HEK293T (cell line): ENCODE measurements at regions not wholly inside any gene's neighbourhood (a gene's known extent, or its start where the extent isn't known, plus 50 kb on each side); places are given as distances from the start of the nearest gene placed in this dataset.

Experiments used
- CTCF ChIA-PET: fragments of 350-600 bp; formaldehyde crosslinking; extraction: SDS; loops from one replicate; lab custom pipeline; 2021; ENCODE audit warnings: antibody characterized with exemption, inconsistent platforms; lab: Yijun Ruan, JAX
- POLR2A ChIA-PET: fragments of 350-600 bp; formaldehyde crosslinking; extraction: SDS; loops from one replicate; lab custom pipeline; 2020; ENCODE audit warnings: antibody characterized with exemption, inconsistent platforms; lab: Yijun Ruan, JAX
- DNase-seq: peaks from one replicate; pipeline ENCODE4 v3.0.0; 2012; ENCODE audit warnings: mixed read lengths; ENCODE audit errors: extremely low spot score
- ARNT ChIP-seq: fragments of 450-650 bp; IDR thresholded peaks from 2 replicates; pipeline ENCODE4 v1.6.1; 2017; ENCODE audit warnings: mild to moderate bottlenecking
- BHLHE40 ChIP-seq: fragments of 450-650 bp; IDR thresholded peaks from 2 replicates; pipeline ENCODE4 v1.6.1; 2016; ENCODE audit warnings: mild to moderate bottlenecking, moderate library complexity, borderline replicate concordance
- CTBP1 ChIP-seq: fragments of 450-650 bp; IDR thresholded peaks from 2 replicates; pipeline ENCODE4 v1.6.1; 2016; ENCODE audit warnings: borderline replicate concordance
- ELF4 ChIP-seq: fragments of 450-650 bp; IDR thresholded peaks from 2 replicates; pipeline ENCODE4 v1.6.1; 2017; ENCODE audit warnings: antibody characterized with exemption
- FOXA1 ChIP-seq: fragments of 450-650 bp; IDR thresholded peaks from 2 replicates; pipeline ENCODE4 v1.6.1; 2016; ENCODE audit warnings: mild to moderate bottlenecking
- FOXK2 ChIP-seq: fragments of 450-650 bp; IDR thresholded peaks from 2 replicates; pipeline ENCODE4 v1.6.1; 2016; ENCODE audit warnings: mild to moderate bottlenecking
- FOXM1 ChIP-seq: fragments of 450-650 bp; IDR thresholded peaks from 2 replicates; pipeline ENCODE4 v1.6.1; 2017; ENCODE audit warnings: mild to moderate bottlenecking, borderline replicate concordance
- HDGF ChIP-seq: fragments of 450-650 bp; IDR thresholded peaks from 2 replicates; pipeline ENCODE4 v1.6.1; 2017; ENCODE audit warnings: antibody characterized with exemption, borderline replicate concordance
- L3MBTL2 ChIP-seq: fragments of 450-650 bp; conservative IDR thresholded peaks from 2 replicates; pipeline ENCODE4 v1.6.1; 2016; ENCODE audit warnings: mild to moderate bottlenecking
- LEF1 ChIP-seq: fragments of 450-650 bp; IDR thresholded peaks from 2 replicates; pipeline ENCODE4 v1.6.1; 2017; ENCODE audit warnings: mild to moderate bottlenecking, borderline replicate concordance
- NFRKB ChIP-seq: fragments of 450-650 bp; IDR thresholded peaks from 2 replicates; pipeline ENCODE4 v1.6.1; 2016; ENCODE audit warnings: mild to moderate bottlenecking, moderate library complexity
- PKNOX1 ChIP-seq: fragments of 450-650 bp; IDR thresholded peaks from 2 replicates; pipeline ENCODE4 v1.6.1; 2016
- SP1 ChIP-seq: fragments of 450-650 bp; IDR thresholded peaks from 2 replicates; pipeline ENCODE4 v1.6.1; 2017
- SUZ12 ChIP-seq: fragments of 450-650 bp; IDR thresholded peaks from 2 replicates; pipeline ENCODE4 v1.6.1; 2016; ENCODE audit warnings: mild to moderate bottlenecking
- TARDBP ChIP-seq: fragments of 450-650 bp; IDR thresholded peaks from 2 replicates; pipeline ENCODE4 v1.6.1; 2016
- ZNF384 ChIP-seq: fragments of 450-650 bp; IDR thresholded peaks from 2 replicates; pipeline ENCODE4 v1.6.1; 2016

GRCh38 chr16:54342966-54343365 lies 56.4 kb upstream of the IRX3 start:
- no peak for DNase-seq
- TF ChIP-seq FOXM1 (no peak), PKNOX1 (no peak), CTBP1 (no peak), L3MBTL2 (no peak), LEF1 (no peak), TARDBP (no peak), HDGF (no peak), FOXA1 (no peak), SUZ12 (no peak), NFRKB (no peak), ZNF384 (no peak), ARNT (no peak), ELF4 (no peak), BHLHE40 (no peak), FOXK2 (no peak), SP1 (no peak)
- ChIA-PET POLR2A (no interaction called here), CTCF (no interaction called here)

- TF ChIP-seq LEF1 (no peak), BHLHE40 (no peak), PKNOX1 (no peak), FOXK2 (no peak), L3MBTL2 (no peak), TARDBP (no peak), SP1 (no peak), SUZ12 (no peak), HDGF (no peak), FOXM1 (no peak), ZNF384 (no peak), CTBP1 (no peak), ELF4 (no peak), ARNT (no peak), NFRKB (no peak), FOXA1 (no peak)
- DNase-seq, result no peak
- ChIA-PET POLR2A (no interaction called here), CTCF (no interaction called here)
These were observed 55.5 kb upstream of the IRX3 start for GRCh38 chr16:54341892-54342776.

- no peak for TF ChIP-seq NFRKB
- no peak for DNase-seq
- ChIA-PET POLR2A (no interaction called here), CTCF (interaction anchor here (0.6 kb wide), 1 partner anchor 592 kb away, joined by 3 read pairs; no protein-coding TSS in a partner anchor)
These were observed 53.9 kb upstream of the IRX3 start for GRCh38 chr16:54340531-54340930.

- POLR2A ChIA-PET, result no interaction called here
- TF ChIP-seq PKNOX1, result no peak
- no peak for TF ChIP-seq BHLHE40
- TF ChIP-seq CTBP1, result no peak
- no peak for TF ChIP-seq L3MBTL2
- no peak for TF ChIP-seq ELF4
- no peak for TF ChIP-seq LEF1
- TF ChIP-seq HDGF, result no peak
- no peak for TF ChIP-seq SUZ12
- TF ChIP-seq FOXK2, result no peak
- no peak for TF ChIP-seq FOXM1
- no peak for TF ChIP-seq NFRKB
- TF ChIP-seq SP1, result no peak
- DNase-seq, result no peak
- CTCF ChIA-PET, result interaction anchor here (1.2 kb wide), 1 partner anchor 26 kb away, joined by 6 read pairs; no protein-coding TSS in a partner anchor
These were observed 50.1 kb upstream of the IRX3 start for GRCh38 chr16:54336631-54337204.
